HepG2 (cell line): ENCODE measurements at regions not wholly inside any gene's neighbourhood (a gene's known extent, or its start where the extent isn't known, plus 50 kb on each side); places are given as distances from the start of the nearest gene placed in this dataset.

ENCODE experiments used
- ATAC-seq: fragments of 200-7000 bp; cut with Tn5 transposase; 3 replicates; pipeline ENCODE4 v1.9.1; 2020; ENCODE audit warnings: mild to moderate bottlenecking, moderate library complexity
- BruUV-seq: library from RNA; stranded (reverse); fragments of 400-500 nt; replicated peaks from 2 replicates; lab custom pipeline; 2021; lab: Mats Ljungman, UMichigan
- CTCF ChIA-PET: fragments of 300-600 bp; formaldehyde crosslinking; extraction: SDS; loops from one replicate; lab custom pipeline; 2021; ENCODE audit warnings: low total read pairs, inconsistent platforms, low intra/inter-chr PET ratio; lab: Yijun Ruan, JAX
- POLR2A ChIA-PET: fragments of 350-600 bp; sonication (Branson Sonifier 250); formaldehyde crosslinking; loops from one replicate; lab custom pipeline; 2020; ENCODE audit warnings: antibody characterized with exemption, inconsistent platforms; lab: Yijun Ruan, JAX
- DNase-seq: peaks from one replicate; pipeline ENCODE4 v3.0.0-alpha.2; 2015; ENCODE audit warnings: low spot score
- FAIRE-seq: peaks from 3 replicates; lab custom pipeline; 2011; peaks lifted over from hg19 to GRCh38; lab: Jason Lieb, UNC
- H2AFZ ChIP-seq: one replicate; pipeline ENCODE4 v1.6.1; 2011; ENCODE audit warnings: low read length, inconsistent platforms
- H3K27ac ChIP-seq: fragments of 300-600 bp; 3 replicates; pipeline ENCODE4 v1.8.0; 2011; ENCODE audit warnings: mixed run types, mild to moderate bottlenecking, mixed read lengths, low read length, inconsistent platforms; ENCODE audit not compliant: insufficient read depth; ENCODE audit errors: extremely low read length
- H3K27me3 ChIP-seq, 2 experiments: fragments of 200-600 bp in 1 of 2; 2 replicates in 1 of 2; 3 replicates in 1 of 2; pipeline versions ENCODE4 v1.6.0 to v1.8.0; 2011; ENCODE audit warnings: low read length in 2 of 2, mild to moderate bottlenecking in 2 of 2, moderate library complexity in 2 of 2, inconsistent platforms in 1 of 2; ENCODE audit not compliant: insufficient read depth in 2 of 2, control insufficient read depth in 1 of 2
- H3K36me3 ChIP-seq, 2 experiments: fragments of 200-600 bp in 1 of 2; replicated peaks in 1 of 2; 2 replicates in 1 of 2; 3 replicates in 1 of 2; pipeline versions ENCODE4 v1.5.1 to v1.8.0; 2011; ENCODE audit warnings: low read length in 2 of 2, inconsistent platforms in 1 of 2; ENCODE audit not compliant: insufficient read depth in 2 of 2, control insufficient read depth in 1 of 2
- H3K4me1 ChIP-seq: 2 replicates; pipeline ENCODE4 v1.5.1; 2012; ENCODE audit warnings: low read length, inconsistent platforms; ENCODE audit not compliant: insufficient read depth
- H3K4me2 ChIP-seq: 2 replicates; pipeline ENCODE4 v1.6.0; 2011; ENCODE audit warnings: low read depth, low read length, inconsistent platforms
- H3K4me3 ChIP-seq, 3 experiments: fragments of 200-600 bp in 1 of 3; sonication (generic), shearing (Covaris generic) in 1 of 3; replicated peaks in 1 of 3; 2 replicates each; pipeline ENCODE4 v1.5.1; 2011 to 2016; ENCODE audit warnings: low read length in 3 of 3, inconsistent platforms in 2 of 3, low read depth in 2 of 3, mild to moderate bottlenecking in 2 of 3, control low read depth in 1 of 3, mixed read lengths in 1 of 3; ENCODE audit not compliant: insufficient read depth in 1 of 3
- H3K79me2 ChIP-seq: one replicate; pipeline ENCODE4 v1.6.1; 2011; ENCODE audit warnings: low read length, inconsistent platforms; ENCODE audit not compliant: insufficient read depth
- H3K9ac ChIP-seq: 2 replicates; pipeline ENCODE4 v1.6.0; 2011; ENCODE audit warnings: mild to moderate bottlenecking, low read depth, low read length, inconsistent platforms; ENCODE audit not compliant: insufficient read depth
- H3K9me3 ChIP-seq: 2 replicates; pipeline ENCODE4 v1.5.1; 2012; ENCODE audit warnings: mild to moderate bottlenecking, low read length
- H4K20me1 ChIP-seq: 2 replicates; pipeline ENCODE4 v1.6.0; 2011; ENCODE audit warnings: inconsistent platforms, mild to moderate bottlenecking, low read length, moderate library complexity; ENCODE audit not compliant: insufficient read depth
- GABPA ChIP-seq, 2 experiments: IDR thresholded peaks; 2 replicates each; pipeline ENCODE4 v1.6.1; 2011 to 2016; ENCODE audit warnings: low read depth in 2 of 2, low read length in 1 of 2, missing biosample characterization in 1 of 2, missing genetic modification characterization in 1 of 2
- GFI1 ChIP-seq: sonication (generic); formaldehyde crosslinking; IDR thresholded peaks from 2 replicates; pipeline ENCODE4 v1.5.0; 2020; ENCODE audit warnings: missing genetic modification reagents, mild to moderate bottlenecking, borderline replicate concordance
- GLI4 ChIP-seq: sonication (generic); formaldehyde crosslinking; IDR thresholded peaks from 2 replicates; pipeline ENCODE4 v1.5.1; 2020; ENCODE audit warnings: missing genetic modification reagents, mild to moderate bottlenecking, moderate library complexity, borderline replicate concordance
- HNRNPL ChIP-seq: fragments of 200-400 bp; formaldehyde crosslinking; IDR thresholded peaks from 2 replicates; pipeline ENCODE4 v1.6.1; 2017; ENCODE audit warnings: mild to moderate bottlenecking, low read depth, low read length
- KLF6 ChIP-seq: IDR thresholded peaks from 2 replicates; pipeline ENCODE4 v1.8.0; 2016; ENCODE audit warnings: missing biosample characterization, missing genetic modification reagents
- NKX3-1 ChIP-seq: sonication (generic); formaldehyde crosslinking; IDR thresholded peaks from 2 replicates; pipeline ENCODE4 v1.5.0; 2020; ENCODE audit warnings: missing genetic modification reagents
- SETDB1 ChIP-seq: sonication (generic); formaldehyde crosslinking; IDR thresholded peaks from 2 replicates; pipeline ENCODE4 v1.5.1; 2020; ENCODE audit warnings: missing genetic modification reagents, mild to moderate bottlenecking, borderline replicate concordance
- TCF7L2 ChIP-seq: IDR thresholded peaks from 2 replicates; pipeline ENCODE4 v1.6.1; 2011; ENCODE audit warnings: mild to moderate bottlenecking, low read depth, low read length, moderate library complexity
- XRCC5 ChIP-seq: fragments of 200-400 bp; formaldehyde crosslinking; optimal IDR thresholded peaks from 2 replicates; pipeline ENCODE3; 2017; ENCODE audit warnings: mild to moderate bottlenecking, low read length
- ZBTB40 ChIP-seq, 2 experiments: fragments of 450-650 bp in 1 of 2; sonication (generic) in 1 of 2; formaldehyde crosslinking in 1 of 2; IDR thresholded peaks; 2 replicates each; pipeline versions ENCODE4 v1.6.1 to v1.8.0; 2016 to 2022; ENCODE audit warnings: antibody characterized with exemption in 1 of 2, mild to moderate bottlenecking in 1 of 2, missing genetic modification reagents in 1 of 2
- ZNF251 ChIP-seq: sonication (generic); formaldehyde crosslinking; IDR thresholded peaks from 2 replicates; pipeline ENCODE4 v1.9.0; 2021; ENCODE audit warnings: mild to moderate bottlenecking, missing genetic modification reagents
- ZNF256 ChIP-seq: sonication (generic); formaldehyde crosslinking; conservative IDR thresholded peaks from 2 replicates; pipeline ENCODE4 v1.4.0; 2020; ENCODE audit warnings: missing genetic modification reagents
- ZNF501 ChIP-seq: sonication (generic); formaldehyde crosslinking; IDR thresholded peaks from 2 replicates; pipeline ENCODE4 v1.5.1; 2020; ENCODE audit warnings: mild to moderate bottlenecking, moderate library complexity, missing genetic modification reagents
- ZNF510 ChIP-seq: sonication (generic); formaldehyde crosslinking; IDR thresholded peaks from 2 replicates; pipeline ENCODE4 v1.4.0; 2020; ENCODE audit warnings: low read depth, mild to moderate bottlenecking, missing genetic modification reagents
- ZNF629 ChIP-seq: sonication (generic); formaldehyde crosslinking; conservative IDR thresholded peaks from 2 replicates; pipeline ENCODE4 v1.5.0; 2020; ENCODE audit warnings: missing genetic modification reagents
- ZNF674 ChIP-seq: sonication (generic); formaldehyde crosslinking; IDR thresholded peaks from 2 replicates; pipeline ENCODE4 v1.5.0; 2020; ENCODE audit warnings: low read depth, mild to moderate bottlenecking, missing genetic modification reagents
- ZNF781 ChIP-seq: sonication (generic); formaldehyde crosslinking; IDR thresholded peaks from 2 replicates; pipeline ENCODE4 v1.5.1; 2020; ENCODE audit warnings: borderline replicate concordance, mild to moderate bottlenecking, missing genetic modification reagents; ENCODE audit errors: not compliant biosample characterization
- in situ Hi-C: cut with HindIII; loops from 2 replicates; pipeline ENCODE4 v1.10.0; 2017; ENCODE audit warnings: low pct_unique_long_range_greater_than_20kb; ENCODE audit not compliant: extremely low pct_ligation_motif_present
- intact Hi-C: fragments of 100-400 bp; cut with micrococcal nuclease; formaldehyde crosslinking; loops from one replicate; pipeline ENCODE4 v1.10.0; 2022; ENCODE audit not compliant: unreplicated experiment

GRCh38 chr10:52446391-52446790, 132.3 kb downstream of the DKK1 start (continued):
- TF ChIP-seq GLI4 (no peak), GABPA (IDR thresholded peaks at IDR 0.05; ENCODE audit: low read depth, low read length) (no peak), GABPA (CRISPR knock-in tag; IDR thresholded peaks at IDR 0.05; ENCODE audit: low read depth) (no peak), GFI1 (no peak), ZNF629 (CRISPR knock-in tag) (no peak), ZNF256 (CRISPR knock-in tag) (no peak), SETDB1 (CRISPR knock-in tag) (no peak), TCF7L2 (no peak)

GRCh38 chr10:52447931-52448353, 133.9 kb downstream of the DKK1 start:
- no peak overlapping the region for H3K27ac ChIP-seq
- intact Hi-C loops (loop anchor here (5.0 kb wide), 1 partner anchor 71 kb away; no protein-coding TSS in a partner anchor), in situ Hi-C loops (no loop called here)
- no peaks in the 10 kb centered on the region for H3K36me3 ChIP-seq
- H3K79me2 ChIP-seq, result no peaks in the 10 kb centered on the region
- CTCF ChIA-PET, result no interaction called here
- no peak overlapping the region for H3K4me2 ChIP-seq
- BruUV-seq, result no TSS peak
- no peak for ATAC-seq
- no peaks in the 10 kb centered on the region for H4K20me1 ChIP-seq
- FAIRE-seq, result no peak
- peaks cover 18% of the 10 kb centered on the region for H3K4me1 ChIP-seq
- H3K9me3 ChIP-seq, result no peaks in the 10 kb centered on the region
- H3K27me3 ChIP-seq, result no peaks in the 10 kb centered on the region
- H3K9ac ChIP-seq, result no peak overlapping the region
- POLR2A ChIA-PET, result no interaction called here
- no peak overlapping the region for H2AFZ ChIP-seq
- no peak overlapping the region for H3K4me3 ChIP-seq
- DNase-seq, result no peak
- no peak for TF ChIP-seq ZBTB40 (IDR thresholded peaks at IDR 0.05)
- no peak for TF ChIP-seq ZBTB40 (CRISPR knock-in tag; IDR thresholded peaks at IDR 0.05)
- TF ChIP-seq ZNF510 (CRISPR knock-in tag), result no peak
- no peak for TF ChIP-seq ZNF674
- TF ChIP-seq HNRNPL, result no peak
- no peak for TF ChIP-seq ZNF501 (CRISPR knock-in tag)
- TF ChIP-seq KLF6 (CRISPR knock-in tag), result no peak
- no peak for TF ChIP-seq NKX3-1 (CRISPR knock-in tag)
- TF ChIP-seq ZNF251 (CRISPR knock-in tag), result no peak
- no peak for TF ChIP-seq XRCC5
- no peak for TF ChIP-seq ZNF781 (CRISPR knock-in tag)
